ENCODE measurements at regions not wholly inside any gene's neighbourhood (a gene's known extent, or its start where the extent isn't known, plus 50 kb on each side); places are given as distances from the start of the nearest gene placed in this dataset.

GRCh38 chr20:41738604-41739206 lies 120.5 kb upstream of the CHD6 start:
- no peak for FAIRE-seq
- H2AFZ ChIP-seq (ENCODE audit: low read depth, low read length): no peak overlapping the region

GRCh38 chr20:41735949-41736348 lies 117.8 kb upstream of the CHD6 start:
- H2AFZ ChIP-seq (ENCODE audit: low read depth, low read length): no peak overlapping the region
- H3K27ac ChIP-seq (ENCODE audit: low read depth, low read length): no peak overlapping the region
- FAIRE-seq (no peak), DNase-seq (ENCODE audit: low read depth) (no peak)
- no peaks in the 10 kb centered on the region for H3K9me3 ChIP-seq (ENCODE audit: insufficient read depth, low read depth, low read length)
- H3K4me3 ChIP-seq (ENCODE audit: insufficient read depth, low read depth, low read length): no peak overlapping the region
- H3K36me3 ChIP-seq (ENCODE audit: insufficient read depth, low read length): no peaks in the 10 kb centered on the region
- Mint-ChIP-seq H3K36me3 (ENCODE audit: low read depth, unreplicated experiment) (no peaks in the 10 kb centered on the region), H3K27me3 (ENCODE audit: low read depth, unreplicated experiment) (no peaks in the 10 kb centered on the region), H3K9me3 (ENCODE audit: unreplicated experiment) (peaks cover 4% of the 10 kb centered on the region), H3K4me3 (ENCODE audit: unreplicated experiment) (no peak overlapping the region), H3K4me1 (ENCODE audit: low read depth, unreplicated experiment) (no peaks in the 10 kb centered on the region), H3K27ac (ENCODE audit: unreplicated experiment) (no peak overlapping the region)
- no peak overlapping the region for H3K9ac ChIP-seq (ENCODE audit: low read length)
- no peaks in the 10 kb centered on the region for H3K4me1 ChIP-seq (ENCODE audit: insufficient read depth, low read length)
- no peak overlapping the region for H3K4me2 ChIP-seq (ENCODE audit: low read length)
- TF ChIP-seq CTCF (IDR thresholded peaks at IDR 0.05; ENCODE audit: insufficient read depth, low read depth, low read length) (no peak), EZH2 (IDR thresholded peaks at IDR 0.05; ENCODE audit: insufficient read depth, low read length) (no peak)
- H3K79me2 ChIP-seq (ENCODE audit: insufficient read depth, low read length): no peaks in the 10 kb centered on the region
- H3K27me3 ChIP-seq (ENCODE audit: insufficient read depth, low read length): no peaks in the 10 kb centered on the region
- no peaks in the 10 kb centered on the region for H4K20me1 ChIP-seq (ENCODE audit: insufficient read depth, low read length)

More at GRCh38 chr20:41738604-41739206, 120.5 kb upstream of the CHD6 start:
- Histone ChIP-seq H3K9ac (ENCODE audit: low read length) (no peak overlapping the region), H3K79me2 (ENCODE audit: insufficient read depth, low read length) (no peaks in the 10 kb centered on the region), H3K4me2 (ENCODE audit: low read length) (no peak overlapping the region), H3K4me1 (ENCODE audit: insufficient read depth, low read length) (no peaks in the 10 kb centered on the region), H3K36me3 (ENCODE audit: insufficient read depth, low read length) (no peaks in the 10 kb centered on the region), H4K20me1 (ENCODE audit: insufficient read depth, low read length) (no peaks in the 10 kb centered on the region), H3K4me3 (ENCODE audit: insufficient read depth, low read depth, low read length) (no peak overlapping the region), H3K27me3 (ENCODE audit: insufficient read depth, low read length) (no peaks in the 10 kb centered on the region), H3K9me3 (ENCODE audit: insufficient read depth, low read depth, low read length) (no peaks in the 10 kb centered on the region), H3K27ac (ENCODE audit: low read depth, low read length) (no peak overlapping the region)
- Mint-ChIP-seq H3K27ac (ENCODE audit: unreplicated experiment) (no peak overlapping the region), H3K27me3 (ENCODE audit: low read depth, unreplicated experiment) (no peaks in the 10 kb centered on the region), H3K4me1 (ENCODE audit: low read depth, unreplicated experiment) (no peaks in the 10 kb centered on the region), H3K4me3 (ENCODE audit: unreplicated experiment) (no peak overlapping the region), H3K36me3 (ENCODE audit: low read depth, unreplicated experiment) (no peaks in the 10 kb centered on the region), H3K9me3 (ENCODE audit: unreplicated experiment) (peaks cover 6% of the 10 kb centered on the region)
- no peak for TF ChIP-seq EZH2 (IDR thresholded peaks at IDR 0.05; ENCODE audit: insufficient read depth, low read length)
- TF ChIP-seq CTCF (IDR thresholded peaks at IDR 0.05; ENCODE audit: insufficient read depth, low read depth, low read length): peak; percentile 86
- DNase-seq (ENCODE audit: low read depth): peak; percentile 1

DNA sequence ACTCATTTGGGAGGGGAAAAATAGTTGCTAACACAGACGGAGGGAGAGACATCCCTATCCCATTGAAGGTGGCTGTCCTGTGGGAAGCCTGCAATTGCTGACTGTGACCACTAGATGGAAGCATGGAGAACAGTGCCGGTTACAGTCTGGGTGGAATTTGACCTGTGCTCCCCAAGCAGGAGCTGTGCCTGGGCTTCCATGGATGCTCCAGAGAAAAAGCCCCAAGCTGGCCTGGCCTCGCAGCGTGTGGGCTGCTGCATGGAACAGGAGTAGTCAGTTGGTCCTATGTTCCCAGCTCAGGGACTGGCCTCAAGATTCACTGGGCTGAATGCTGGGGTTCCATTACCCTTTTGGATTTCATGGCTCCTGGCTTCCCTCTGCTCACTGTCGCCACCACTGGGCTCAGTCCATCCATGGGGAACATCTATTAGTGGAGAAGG lies 116.3 kb upstream of the CHD6 start:
- TF ChIP-seq CTCF (IDR thresholded peaks at IDR 0.05; ENCODE audit: insufficient read depth, low read depth, low read length): peak; percentile 73
- no peak for TF ChIP-seq EZH2 (IDR thresholded peaks at IDR 0.05; ENCODE audit: insufficient read depth, low read length)
- Histone ChIP-seq H3K36me3 (ENCODE audit: insufficient read depth, low read length) (no peaks in the 10 kb centered on the region), H3K27me3 (ENCODE audit: insufficient read depth, low read length) (no peaks in the 10 kb centered on the region), H3K27ac (ENCODE audit: low read depth, low read length) (no peak overlapping the region), H3K9me3 (ENCODE audit: insufficient read depth, low read depth, low read length) (no peaks in the 10 kb centered on the region), H3K4me3 (ENCODE audit: insufficient read depth, low read depth, low read length) (no peak overlapping the region), H3K4me2 (ENCODE audit: low read length) (no peak overlapping the region), H3K79me2 (ENCODE audit: insufficient read depth, low read length) (no peaks in the 10 kb centered on the region), H3K9ac (ENCODE audit: low read length) (no peak overlapping the region), H3K4me1 (ENCODE audit: insufficient read depth, low read length) (no peaks in the 10 kb centered on the region), H4K20me1 (ENCODE audit: insufficient read depth, low read length) (no peaks in the 10 kb centered on the region), H2AFZ (ENCODE audit: low read depth, low read length) (no peak overlapping the region)
- H3K4me1 Mint-ChIP-seq (ENCODE audit: low read depth, unreplicated experiment): no peaks in the 10 kb centered on the region
- FAIRE-seq (no peak), DNase-seq (ENCODE audit: low read depth) (peak; percentile 1)
- H3K27ac Mint-ChIP-seq (ENCODE audit: unreplicated experiment): no peak overlapping the region
- no peaks in the 10 kb centered on the region for H3K27me3 Mint-ChIP-seq (ENCODE audit: low read depth, unreplicated experiment)
- no peak overlapping the region for H3K4me3 Mint-ChIP-seq (ENCODE audit: unreplicated experiment)
- H3K9me3 Mint-ChIP-seq (ENCODE audit: unreplicated experiment): peaks cover 4% of the 10 kb centered on the region
- no peaks in the 10 kb centered on the region for H3K36me3 Mint-ChIP-seq (ENCODE audit: low read depth, unreplicated experiment)
